Natural killer cell (primary cell): ENCODE measurements at regions not wholly inside any gene's neighbourhood (a gene's known extent, or its start where the extent isn't known, plus 50 kb on each side); places are given as distances from the start of the nearest gene placed in this dataset.

Experiments
- ATAC-seq, 3 donors: fragments of 150-1000 bp in 2 of 3; fragments of 200-7000 bp in 1 of 3; cut with Tn5 transposase; 1 replicate in 1 of 3; 2 replicates in 2 of 3; pipeline ENCODE4 v1.10.0; 2021; ENCODE audit warnings: mild to moderate bottlenecking in 2 of 3, moderate library complexity in 2 of 3
- DNase-seq, 2 donors: peaks; one replicate each; pipeline versions ENCODE4 v3.0.0 to v3.0.0-alpha.2; 2013 to 2021; ENCODE audit warnings: mixed read lengths in 1 of 2
- H3K27ac ChIP-seq: one replicate; pipeline ENCODE4 v1.5.1; 2013; ENCODE audit warnings: mild to moderate bottlenecking, low read length
- H3K27me3 ChIP-seq: one replicate; pipeline ENCODE4 v1.6.1; 2013; ENCODE audit warnings: low read length; ENCODE audit not compliant: control insufficient read depth, insufficient read depth
- H3K36me3 ChIP-seq: one replicate; pipeline ENCODE4 v1.6.1; 2013; ENCODE audit warnings: low read length; ENCODE audit not compliant: control insufficient read depth, insufficient read depth
- H3K4me1 ChIP-seq: one replicate; pipeline ENCODE4 v1.6.1; 2013; ENCODE audit warnings: low read length; ENCODE audit not compliant: control insufficient read depth, insufficient read depth
- H3K4me3 ChIP-seq: one replicate; pipeline ENCODE4 v1.5.1; 2013; ENCODE audit warnings: low read length
- H3K9me3 ChIP-seq: one replicate; pipeline ENCODE4 v1.6.1; 2013; ENCODE audit warnings: low read length; ENCODE audit not compliant: control insufficient read depth, insufficient read depth
- H3K27ac Mint-ChIP-seq, 2 donors: one replicate each; pipeline ENCODE4 v1.8.0; 2022; ENCODE audit warnings: mild to moderate bottlenecking in 2 of 2, mixed read lengths in 2 of 2, moderate library complexity in 1 of 2
- H3K27me3 Mint-ChIP-seq, 2 donors: one replicate each; pipeline ENCODE4 v1.8.0; 2022; ENCODE audit warnings: low read depth in 2 of 2, mixed read lengths in 2 of 2
- H3K36me3 Mint-ChIP-seq: one replicate; pipeline ENCODE4 v1.8.0; 2022; ENCODE audit warnings: mixed read lengths
- H3K4me1 Mint-ChIP-seq, 2 donors: one replicate each; pipeline ENCODE4 v1.8.0; 2022; ENCODE audit warnings: mixed read lengths in 2 of 2
- H3K4me3 Mint-ChIP-seq: one replicate; pipeline ENCODE4 v1.8.0; 2022; ENCODE audit warnings: mild to moderate bottlenecking, moderate library complexity, mixed read lengths
- H3K9me3 Mint-ChIP-seq, 2 donors: one replicate each; pipeline ENCODE4 v1.8.0; 2022; ENCODE audit warnings: mixed read lengths in 2 of 2
- CTCF ChIP-seq: fragments of 200-600 bp; IDR thresholded peaks from one replicate; pipeline ENCODE4 v1.8.0; 2022; ENCODE audit warnings: antibody characterized with exemption
- WGBS: methylation state at CpG from one replicate; pipeline ENCODE4 v1.1.7; 2013; ENCODE audit warnings: missing lambda C conversion rate; ENCODE audit not compliant: insufficient coverage; 5-methylcytosine and 5-hydroxymethylcytosine counted together
- intact Hi-C: fragments of 100-400 bp; cut with micrococcal nuclease; formaldehyde crosslinking; loops from one replicate; pipeline ENCODE4 v1.14.2; 2022

- H3K36me3 Mint-ChIP-seq = no peaks in the 10 kb centered on the region
These were observed 258.6 kb upstream of the RASGRP1 start for GRCh38 chr15:38823263-38823662.

GRCh38 chr15:38824719-38825118 lies 260.1 kb upstream of the RASGRP1 start:
- DNase-seq = no peak
- Histone ChIP-seq H3K36me3 (no peaks in the 10 kb centered on the region), H3K27me3 (peaks cover 6% of the 10 kb centered on the region), H3K9me3 (no peaks in the 10 kb centered on the region), H3K27ac (no peak overlapping the region), H3K4me3 (no peak overlapping the region), H3K4me1 (no peaks in the 10 kb centered on the region)
- 75% methylated on average over 3 of the region's 3 CpGs for whole genome bisulfite sequencing
- intact Hi-C loops = no loop called here
- Mint-ChIP-seq H3K27ac (no peak overlapping the region), H3K9me3 (no peaks in the 10 kb centered on the region), H3K36me3 (no peaks in the 10 kb centered on the region), H3K27me3 (peaks cover 25 to 44% of the 10 kb centered on the region in 2 donors), H3K4me1 (no peaks in the 10 kb centered on the region), H3K4me3 (no peak overlapping the region)
- no peak for ATAC-seq
- TF ChIP-seq CTCF = no peak

More at GRCh38 chr15:38823263-38823662, 258.6 kb upstream of the RASGRP1 start:
- TF ChIP-seq CTCF = no peak
- H3K9me3 Mint-ChIP-seq = no peaks in the 10 kb centered on the region
- no peak overlapping the region for H3K4me3 Mint-ChIP-seq
- peaks cover 6% of the 10 kb centered on the region for H3K27me3 ChIP-seq
- intact Hi-C loops = no loop called here
- H3K27me3 Mint-ChIP-seq = peaks cover 25 to 36% of the 10 kb centered on the region in 2 donors
- H3K9me3 ChIP-seq = no peaks in the 10 kb centered on the region
- H3K4me1 Mint-ChIP-seq = no peaks in the 10 kb centered on the region
- DNase-seq = no peak
- no peak overlapping the region for H3K4me3 ChIP-seq
- no peak overlapping the region for H3K27ac Mint-ChIP-seq
- no peak overlapping the region for H3K27ac ChIP-seq
- WGBS = 94% methylated on average over 3 of the region's 3 CpGs
- no peaks in the 10 kb centered on the region for H3K4me1 ChIP-seq
- no peaks in the 10 kb centered on the region for H3K36me3 ChIP-seq
- ATAC-seq = no peak

- Mint-ChIP-seq H3K27ac (no peak overlapping the region), H3K27me3 (peaks cover 24 to 45% of the 10 kb centered on the region in 2 donors), H3K4me3 (no peak overlapping the region), H3K9me3 (no peaks in the 10 kb centered on the region), H3K36me3 (no peaks in the 10 kb centered on the region), H3K4me1 (no peaks in the 10 kb centered on the region)
- no peaks in the 10 kb centered on the region for H3K36me3 ChIP-seq
- DNase-seq = no peak
- intact Hi-C loops = no loop called here
- no peaks in the 10 kb centered on the region for H3K9me3 ChIP-seq
- H3K27ac ChIP-seq = no peak overlapping the region
- no peak for ATAC-seq
- H3K4me1 ChIP-seq = no peaks in the 10 kb centered on the region
- no peak for TF ChIP-seq CTCF
- H3K27me3 ChIP-seq = peaks cover 6% of the 10 kb centered on the region
- no peak overlapping the region for H3K4me3 ChIP-seq
- 100% methylated on average over 2 of the region's 2 CpGs for whole genome bisulfite sequencing
These were observed 262.3 kb upstream of the RASGRP1 start for GRCh38 chr15:38826880-38827279.

- Histone ChIP-seq H3K9me3 (no peaks in the 10 kb centered on the region), H3K27me3 (peaks cover 6% of the 10 kb centered on the region), H3K27ac (no peak overlapping the region), H3K4me1 (no peaks in the 10 kb centered on the region), H3K36me3 (no peaks in the 10 kb centered on the region), H3K4me3 (no peak overlapping the region)
- Mint-ChIP-seq H3K9me3 (no peaks in the 10 kb centered on the region), H3K4me3 (no peak overlapping the region), H3K4me1 (no peaks in the 10 kb centered on the region), H3K27me3 (peaks cover 24 to 56% of the 10 kb centered on the region in 2 donors), H3K36me3 (no peaks in the 10 kb centered on the region), H3K27ac (no peak overlapping the region)
- 70% methylated on average over 3 of the region's 4 CpGs for WGBS
- ATAC-seq (no peak), DNase-seq (no peak)
- no peak for TF ChIP-seq CTCF
- intact Hi-C loops = no loop called here
These were observed 263.5 kb upstream of the RASGRP1 start for GRCh38 chr15:38828031-38828532.
